T-helper 1 cell treated with Interleukin-12 subunit alpha and Interleukin-12 subunit beta and Interleukin-4 antibody, amounts not matched to agents 30 ng/mL and 1 ng/mL, for 36 hours (primary cell): ENCODE measurements at regions not wholly inside any gene's neighbourhood (a gene's known extent, or its start where the extent isn't known, plus 50 kb on each side); places are given as distances from the start of the nearest gene placed in this dataset.

Experiments used
- intact Hi-C: fragments of 100-400 bp; cut with micrococcal nuclease; formaldehyde crosslinking; loops from one replicate; pipeline ENCODE4 v1.15.1; 2024

- intact Hi-C loops, result no loop called here
Measured at GRCh38 chr2:226140594-226140993, 659.0 kb downstream of the IRS1 start.

DNA sequence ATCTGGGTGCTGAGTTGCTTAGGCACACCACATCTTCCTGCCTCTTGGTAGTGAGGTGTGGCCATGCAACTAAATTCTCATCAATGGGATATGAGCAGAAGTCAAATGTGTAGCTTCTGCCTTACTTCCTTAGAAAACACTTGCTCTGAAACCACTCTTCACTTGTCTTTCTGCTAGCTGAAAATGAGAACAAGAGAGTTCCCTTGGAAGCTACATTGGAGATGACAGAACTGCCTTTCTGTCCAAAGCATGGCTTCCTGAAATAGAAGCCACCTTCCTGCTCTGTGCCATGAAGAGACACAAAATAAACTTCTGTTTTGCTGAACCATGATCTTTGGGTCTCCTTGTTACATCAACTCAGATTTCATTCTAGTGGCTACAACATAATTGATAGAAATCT is 659.9 kb downstream of the IRS1 start:
- intact Hi-C loops, result no loop called here

DNA sequence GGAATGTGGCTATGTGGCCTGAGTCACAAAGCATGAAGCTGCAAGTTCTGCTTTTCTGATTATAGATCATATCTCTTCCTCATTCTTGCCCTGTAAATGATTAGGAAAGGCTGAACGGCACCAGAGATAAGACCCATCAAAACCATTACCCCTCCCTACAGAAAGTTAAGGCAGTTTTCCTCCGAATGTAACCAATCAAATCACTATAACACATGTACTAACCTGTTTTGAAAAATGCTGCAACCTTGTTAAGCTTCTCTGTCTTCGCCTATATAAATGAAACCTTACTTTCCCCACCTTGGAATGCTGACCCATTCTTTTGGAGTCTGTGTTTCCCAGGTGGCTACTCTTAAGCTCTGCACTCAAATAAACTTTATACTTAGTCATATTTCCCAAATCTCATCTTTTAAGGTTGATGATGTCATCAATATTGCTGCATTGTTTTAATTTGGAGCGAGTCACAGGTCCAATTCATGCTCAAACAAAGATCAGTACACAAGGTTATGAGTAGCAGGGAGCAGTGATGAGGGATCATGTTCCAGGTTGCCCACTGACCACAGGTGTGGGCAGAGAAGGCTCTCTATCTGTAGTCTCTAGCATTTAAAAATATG is 662.3 kb downstream of the IRS1 start:
- intact Hi-C loops, result no loop called here

DNA sequence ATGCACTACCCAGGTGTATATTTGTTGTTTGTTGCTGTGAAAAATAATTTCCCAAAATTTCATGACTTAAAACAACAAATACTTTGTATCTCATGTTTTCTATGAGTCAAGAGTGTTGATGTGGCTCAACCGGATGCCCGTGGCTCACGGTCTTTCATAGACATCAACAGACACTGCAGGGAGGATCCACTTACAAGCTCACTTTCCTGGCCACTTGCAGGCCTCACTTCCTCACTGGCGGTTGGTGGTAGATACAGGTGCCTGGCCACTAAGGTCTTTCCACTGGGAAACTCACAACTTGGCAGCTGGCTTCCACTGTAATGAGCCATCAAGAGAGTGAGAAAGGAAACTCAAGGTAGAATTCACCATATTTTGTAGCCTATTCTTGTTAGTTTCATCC is 662.9 kb downstream of the IRS1 start:
- intact Hi-C loops, result no loop called here

- intact Hi-C loops, result no loop called here
Measured at GRCh38 chr2:226135861-226136548, 663.6 kb downstream of the IRS1 start.

DNA sequence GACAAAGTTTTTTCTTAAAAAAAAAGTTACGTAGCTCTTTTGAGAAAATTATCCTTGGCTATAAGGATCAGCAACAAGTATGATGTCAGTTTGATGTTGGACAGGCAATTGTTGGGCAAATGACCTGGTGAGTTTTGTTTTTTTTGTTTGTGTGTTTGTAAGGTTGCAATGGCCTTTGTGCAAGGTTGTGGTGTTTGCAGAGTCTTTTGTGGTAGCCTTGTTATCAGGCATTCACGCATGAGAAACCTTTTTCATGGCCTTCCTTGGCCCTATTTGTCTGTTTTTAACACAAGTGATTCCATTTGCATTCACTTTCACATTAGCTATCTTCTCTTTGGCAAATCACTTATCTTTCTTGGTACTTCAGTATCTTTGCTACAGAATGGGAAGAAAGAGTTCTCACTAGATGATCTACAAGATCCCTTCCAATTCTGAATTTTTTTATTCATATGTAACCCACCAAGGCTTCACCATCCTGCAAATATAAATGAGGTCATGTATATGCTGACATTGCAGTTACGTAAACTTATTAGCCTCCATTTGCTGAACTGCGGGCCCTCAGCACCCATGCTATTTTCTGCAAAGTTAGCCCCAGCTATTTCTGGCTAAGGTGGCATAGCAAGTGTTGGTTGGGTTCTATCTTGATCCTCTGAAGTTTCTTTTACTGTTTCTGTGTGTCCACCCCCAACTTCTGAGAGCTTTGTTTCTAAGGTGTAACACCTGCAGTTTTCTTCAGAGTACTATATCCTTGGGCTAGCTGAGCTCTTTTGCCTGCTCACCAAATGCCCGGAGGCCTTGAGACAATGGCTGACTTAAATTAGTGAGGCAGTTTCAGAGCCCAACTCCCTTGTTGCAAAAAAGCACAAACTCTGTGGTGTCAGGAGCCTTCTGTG is 667.1 kb downstream of the IRS1 start:
- intact Hi-C loops, result no loop called here

- intact Hi-C loops, result no loop called here
Measured at GRCh38 chr2:226131299-226131784, 668.3 kb downstream of the IRS1 start.

- intact Hi-C loops, result no loop called here
Measured at GRCh38 chr2:226130192-226130591, 669.4 kb downstream of the IRS1 start.

- intact Hi-C loops, result no loop called here
Measured at GRCh38 chr2:226127682-226128081, 671.9 kb downstream of the IRS1 start.

GRCh38 chr2:226126104-226126503 is 673.5 kb downstream of the IRS1 start:
- intact Hi-C loops, result no loop called here

DNA sequence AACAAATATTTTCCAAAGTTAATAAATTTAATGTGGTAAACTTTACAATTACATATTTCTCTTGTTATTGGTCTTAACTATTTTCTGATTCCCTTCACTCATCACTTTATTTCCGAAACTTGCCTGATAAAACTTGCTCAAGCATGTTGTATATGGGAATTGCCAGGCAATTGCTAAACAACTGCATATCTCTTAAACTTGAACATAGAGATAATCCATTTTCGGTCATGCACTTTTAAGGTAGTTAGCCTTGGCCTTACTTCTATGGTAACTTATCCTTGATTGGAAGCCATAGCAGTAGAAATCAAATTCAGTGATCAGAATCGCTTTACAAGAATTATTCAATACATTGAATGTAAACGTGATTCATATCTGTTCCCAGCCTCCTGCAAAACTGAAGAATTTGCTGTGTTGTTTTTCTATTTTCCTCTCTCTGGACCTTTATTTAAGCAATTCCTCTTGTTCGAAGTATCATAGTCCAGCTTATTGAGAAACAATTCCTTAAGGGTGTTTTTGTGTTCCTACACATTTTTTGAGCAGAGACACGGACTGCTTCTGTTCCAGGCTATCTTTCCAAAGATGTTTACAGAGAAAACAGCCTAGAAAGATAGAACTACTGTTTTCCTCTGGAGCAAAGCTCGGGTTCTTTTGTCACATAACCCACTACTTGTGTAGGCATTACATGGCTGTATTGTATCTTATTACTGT is 674.3 kb downstream of the IRS1 start:
- intact Hi-C loops, result no loop called here

- intact Hi-C loops, result no loop called here
Measured at GRCh38 chr2:226124548-226125011, 675.0 kb downstream of the IRS1 start.

GRCh38 chr2:226123300-226123699 is 676.3 kb downstream of the IRS1 start:
- intact Hi-C loops, result no loop called here

DNA sequence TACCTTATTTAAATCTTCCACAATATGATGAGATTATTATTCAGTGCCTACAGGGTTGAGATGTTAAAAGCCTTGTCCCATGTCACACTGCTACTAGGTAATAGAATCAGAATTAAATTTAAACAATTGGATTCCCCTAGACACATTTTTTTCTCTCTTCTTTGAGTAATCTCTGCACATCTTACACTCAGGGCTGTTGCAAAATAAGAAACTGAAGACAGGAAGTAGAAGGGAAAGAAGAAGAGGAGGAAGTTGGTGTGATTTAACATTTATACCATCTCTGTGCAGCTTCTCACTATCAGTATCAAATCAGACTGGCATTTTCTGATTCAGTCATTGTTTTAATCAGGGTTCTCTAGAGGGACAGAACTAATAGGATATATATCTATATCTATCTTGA is 677.6 kb downstream of the IRS1 start:
- intact Hi-C loops, result no loop called here

DNA sequence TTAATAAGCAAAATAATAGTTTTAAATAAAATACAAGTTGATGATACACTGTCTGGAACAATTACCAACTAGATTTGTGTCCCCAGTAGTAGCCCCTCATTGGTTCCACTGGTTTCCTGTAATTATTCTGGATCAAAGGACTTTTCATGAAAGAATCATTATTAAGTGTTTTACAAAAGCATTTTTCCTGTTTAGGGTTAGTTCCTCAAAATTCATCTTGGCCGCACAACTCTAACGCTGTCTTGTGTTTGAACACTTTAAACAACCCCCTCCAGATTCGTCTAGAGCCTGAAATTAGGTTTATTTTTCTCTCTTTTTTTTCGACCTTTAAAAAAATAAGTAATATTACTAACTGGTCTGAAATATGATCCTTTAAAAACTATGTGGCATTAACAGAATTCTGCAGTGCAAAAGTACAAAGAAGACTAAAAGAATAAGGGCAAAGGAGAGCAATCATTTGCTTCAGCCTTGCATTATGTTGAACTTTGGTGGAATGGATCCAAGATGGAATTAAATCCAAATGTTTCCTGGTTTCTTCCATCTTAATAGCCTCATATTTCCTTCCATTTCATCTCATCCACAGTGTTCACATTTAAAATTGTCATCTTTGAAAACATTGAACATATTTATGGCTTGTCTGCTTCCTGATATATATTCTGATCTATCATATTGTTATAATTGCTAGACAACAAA is 678.4 kb downstream of the IRS1 start:
- intact Hi-C loops, result no loop called here

DNA sequence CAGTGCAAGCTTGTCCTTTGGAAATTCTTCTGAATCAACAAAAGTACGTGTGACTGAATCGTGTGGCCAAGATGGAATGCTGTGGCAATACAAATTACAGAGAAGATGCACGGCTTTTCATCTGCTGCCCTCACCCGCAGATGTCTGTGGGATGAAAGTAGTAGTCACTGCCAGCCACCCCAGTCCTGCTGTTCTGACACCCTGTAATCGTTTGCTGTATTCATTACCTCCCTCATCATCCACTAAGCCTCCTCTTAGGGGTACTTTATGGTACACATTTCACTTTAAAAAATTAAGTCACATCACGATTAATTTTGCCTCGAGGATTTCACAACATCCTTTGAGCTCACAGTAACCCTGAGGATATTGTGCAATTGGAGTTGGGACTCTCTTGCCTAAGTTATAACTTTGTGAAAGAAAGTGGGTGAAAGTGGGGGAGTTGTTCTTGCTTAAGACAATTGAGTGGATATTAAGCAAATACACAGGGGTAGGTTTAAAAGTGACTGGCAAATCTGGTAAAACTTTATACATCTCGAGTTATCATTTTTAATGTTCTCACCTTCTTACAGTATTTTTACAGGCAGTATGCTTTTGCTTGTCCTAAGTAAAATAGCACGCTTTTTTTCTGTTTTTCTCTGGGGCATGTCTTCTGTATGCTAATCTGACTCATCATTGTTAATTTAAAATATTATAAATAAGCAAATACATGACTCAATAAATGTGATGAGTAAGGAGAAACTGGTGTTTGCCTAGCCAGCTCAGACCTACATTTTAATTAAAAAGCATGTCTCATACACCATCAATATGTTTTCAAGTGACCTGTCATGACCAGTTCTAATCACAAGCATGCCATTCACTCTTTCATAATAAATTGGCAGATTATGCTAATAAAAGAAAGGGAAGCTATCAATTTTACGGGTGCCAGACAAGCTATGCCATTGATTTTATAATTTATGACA is 680.9 kb downstream of the IRS1 start:
- intact Hi-C loops, result no loop called here

GRCh38 chr2:226117510-226118065 is 682.0 kb downstream of the IRS1 start:
- intact Hi-C loops, result no loop called here

DNA sequence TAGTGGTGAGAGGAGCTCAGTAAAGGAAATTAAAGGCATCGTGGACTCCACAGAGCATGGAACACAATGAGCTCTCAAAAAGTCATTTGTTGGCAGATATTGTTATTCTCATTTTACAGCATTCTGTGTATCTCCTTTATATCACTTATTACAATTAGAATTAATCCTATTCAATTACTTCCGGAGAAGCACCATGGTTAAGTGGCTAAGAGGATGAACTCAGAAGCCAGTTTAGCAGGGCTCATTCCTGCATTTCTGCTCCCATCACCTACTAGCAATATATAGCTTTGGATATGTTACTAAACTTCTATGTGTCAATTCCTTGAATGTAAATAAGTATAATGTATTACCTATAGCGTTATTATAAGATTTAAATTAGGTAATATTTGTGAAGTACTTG is 683.3 kb downstream of the IRS1 start:
- intact Hi-C loops, result no loop called here

DNA sequence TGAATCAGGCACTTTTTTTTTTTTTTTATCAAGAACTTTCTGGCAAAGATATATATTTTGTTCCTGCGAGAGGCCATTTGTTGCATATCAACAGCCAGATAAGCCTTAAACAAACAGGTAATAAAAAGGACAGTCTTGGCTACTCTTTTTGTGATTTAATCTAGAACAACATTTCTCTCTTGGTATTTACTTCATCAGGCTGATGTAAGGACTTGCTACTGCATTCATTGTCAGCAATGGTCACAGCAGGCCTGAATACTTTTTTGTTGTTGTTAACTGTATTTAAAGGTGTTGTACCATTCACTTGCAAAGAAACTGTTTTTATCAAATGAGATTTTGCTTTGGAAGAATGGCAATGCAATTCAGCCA is 683.8 kb downstream of the IRS1 start:
- intact Hi-C loops, result no loop called here
